Activated CD4-positive, CD25-positive, alpha-beta regulatory T cell (primary cell): ENCODE measurements at regions not wholly inside any gene's neighbourhood (a gene's known extent, or its start where the extent isn't known, plus 50 kb on each side); places are given as distances from the start of the nearest gene placed in this dataset.
"Not testable (repeated sequence)": the region's sequence is repeated elsewhere in the genome, so short reads cannot be mapped to it uniquely, and the experiment has no call there.

ENCODE experiments used
- DNase-seq, 4 experiments: peaks; one replicate each; lab custom pipeline; 2025; lab: John Stamatoyannopoulos, UW

GRCh38 chr1:5634893-5635292 lies 357.3 kb downstream of the NPHP4 start:
- DNase-seq = no peak

DNA sequence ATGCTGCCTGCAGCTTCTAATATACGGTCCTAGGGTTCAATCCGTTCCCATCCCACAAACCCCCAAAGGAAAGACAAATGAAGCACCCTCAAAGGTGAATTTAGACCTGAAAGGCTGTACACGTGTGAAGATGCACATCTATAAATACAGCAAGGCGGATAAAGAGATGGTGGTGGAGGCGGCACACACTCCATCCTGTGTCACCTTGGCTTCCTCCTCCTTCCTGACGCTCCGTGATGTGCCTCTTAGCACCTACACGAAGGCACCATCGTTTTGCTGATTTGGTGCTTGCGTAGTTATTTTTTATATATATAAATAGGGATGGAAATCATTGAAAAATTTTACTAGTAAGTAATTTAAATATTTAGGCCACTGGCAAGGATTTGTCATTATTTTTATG lies 359.4 kb downstream of the NPHP4 start:
- DNase-seq = no peak

DNA sequence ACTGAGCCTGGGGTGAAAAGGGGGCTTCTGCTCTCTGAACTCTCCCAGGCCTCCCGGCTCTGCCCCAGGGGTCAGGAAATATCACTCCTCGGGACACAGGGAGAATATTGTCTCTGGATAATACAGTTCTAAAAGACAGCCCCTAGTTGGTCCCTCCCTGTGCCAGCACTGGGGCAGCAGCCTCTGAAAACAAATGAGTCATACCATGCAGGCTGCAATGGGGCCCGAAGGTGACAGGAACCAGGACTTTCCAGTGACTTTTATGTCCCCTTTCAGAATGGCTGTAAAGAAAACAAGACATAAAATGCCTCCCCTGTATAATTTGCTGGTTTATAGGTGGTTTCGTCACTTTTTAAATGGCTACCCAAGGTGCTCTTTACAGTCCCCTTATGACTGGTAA lies 360.0 kb downstream of the NPHP4 start:
- DNase-seq = no peak

DNA sequence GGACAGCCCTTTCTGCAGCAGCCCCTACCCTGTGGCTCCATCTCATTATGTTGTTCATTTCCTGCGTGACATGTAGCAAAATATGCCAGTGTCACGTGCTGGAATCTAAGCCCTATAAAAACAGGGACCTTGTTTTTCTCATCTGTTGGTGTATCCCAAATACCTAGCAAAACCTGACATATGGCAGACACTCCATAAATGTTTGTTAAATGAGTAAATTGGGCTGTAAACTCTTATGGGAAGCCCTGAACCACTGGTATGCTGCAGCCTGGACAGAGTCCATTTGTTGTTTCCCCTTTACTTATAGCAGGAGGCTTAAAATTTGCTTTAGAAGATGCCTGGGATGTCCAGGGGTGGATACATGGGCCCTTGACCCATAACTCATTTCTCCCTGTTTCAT lies 363.8 kb downstream of the NPHP4 start:
- DNase-seq = no peak

- no peak for DNase-seq
Observed at GRCh38 chr1:5623399-5623798, 368.8 kb downstream of the NPHP4 start.

DNA sequence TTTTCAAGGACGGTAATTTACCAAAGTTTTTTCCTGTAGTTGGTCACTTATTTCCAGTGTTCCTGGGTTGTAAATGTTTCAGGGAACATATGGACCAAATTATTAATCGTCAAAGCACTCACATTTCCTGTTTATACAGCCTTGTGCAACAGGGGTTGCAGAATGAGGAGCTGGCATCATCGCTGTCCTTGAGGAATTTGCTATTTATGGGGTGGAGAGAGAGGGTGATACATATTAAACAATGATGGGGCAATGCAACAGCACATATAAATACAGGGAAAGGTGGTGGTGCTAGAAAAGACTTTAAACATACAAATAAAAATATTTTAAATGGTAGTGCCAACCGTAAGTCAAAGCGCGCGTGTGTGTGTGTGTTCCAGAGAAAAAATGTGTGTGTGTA lies 369.8 kb downstream of the NPHP4 start:
- DNase-seq = no peak

DNA sequence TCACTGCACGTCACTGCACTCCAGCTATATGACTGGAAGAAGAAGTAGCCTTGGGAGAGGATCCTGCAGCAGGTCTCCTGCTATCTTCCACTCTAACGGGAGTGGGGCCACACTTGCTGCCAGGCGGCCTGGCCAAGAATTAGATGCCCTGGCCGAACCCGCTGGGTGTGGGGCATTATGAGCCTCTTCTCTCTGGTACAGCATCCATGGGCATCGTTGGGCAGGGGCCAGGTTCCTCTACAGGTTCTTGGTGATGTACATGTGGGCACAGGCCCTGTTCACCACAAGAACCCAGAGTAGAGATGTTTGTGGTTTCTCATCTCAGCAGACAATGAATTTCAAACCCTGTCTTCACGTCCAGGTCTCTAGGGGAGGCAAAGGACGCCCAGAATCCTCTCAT lies 370.5 kb downstream of the NPHP4 start:
- DNase-seq = no peak

- DNase-seq = no peak
Observed at GRCh38 chr1:5620997-5621396, 371.2 kb downstream of the NPHP4 start.

DNA sequence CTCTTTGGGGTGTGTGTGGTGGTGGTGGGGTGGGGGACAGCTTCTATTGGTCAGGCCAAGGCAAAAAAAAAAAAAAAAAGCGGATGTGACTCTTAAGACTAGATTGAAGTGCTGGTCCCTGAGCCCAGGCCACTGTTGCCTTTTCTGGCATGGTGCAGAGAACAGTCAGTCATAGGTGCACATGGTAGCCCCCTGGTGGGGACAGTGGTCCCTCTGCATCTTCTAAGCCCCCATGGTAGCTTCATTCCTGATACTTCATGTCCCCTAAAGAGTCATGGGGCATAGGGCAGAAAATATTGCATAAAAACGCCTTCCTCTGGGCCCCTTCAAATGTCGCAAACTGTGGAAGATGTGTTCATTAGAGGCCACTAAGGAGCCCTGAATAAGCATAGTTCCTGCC lies 371.8 kb downstream of the NPHP4 start:
- DNase-seq = no peak

GRCh38 chr1:5619469-5619868 lies 372.8 kb downstream of the NPHP4 start:
- DNase-seq = no peak

GRCh38 chr1:5617546-5617945 lies 374.7 kb downstream of the NPHP4 start:
- DNase-seq = no peak

DNA sequence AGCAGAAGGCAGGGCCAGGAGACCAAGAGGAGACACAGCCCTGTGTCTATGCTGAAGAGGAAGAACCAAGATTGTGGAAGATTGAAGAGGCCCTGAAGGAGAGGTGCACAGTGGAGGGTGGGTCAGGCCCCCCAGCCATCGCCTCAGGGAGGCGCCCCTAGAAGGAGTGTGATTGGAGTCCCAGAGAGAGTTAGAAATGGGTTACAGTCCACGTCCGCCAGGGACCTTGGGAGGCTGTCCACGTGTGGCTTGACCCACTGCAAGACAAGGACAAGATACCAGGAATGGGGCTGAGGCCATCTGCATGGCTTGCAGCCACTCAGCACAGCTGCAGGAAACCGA lies 375.1 kb downstream of the NPHP4 start:
- no peak for DNase-seq

GRCh38 chr1:5616366-5617178 lies 375.7 kb downstream of the NPHP4 start:
- no peak for DNase-seq

GRCh38 chr1:5615076-5615475 lies 377.1 kb downstream of the NPHP4 start:
- DNase-seq = no peak

GRCh38 chr1:5613900-5614299 lies 378.3 kb downstream of the NPHP4 start:
- DNase-seq = no peak

DNA sequence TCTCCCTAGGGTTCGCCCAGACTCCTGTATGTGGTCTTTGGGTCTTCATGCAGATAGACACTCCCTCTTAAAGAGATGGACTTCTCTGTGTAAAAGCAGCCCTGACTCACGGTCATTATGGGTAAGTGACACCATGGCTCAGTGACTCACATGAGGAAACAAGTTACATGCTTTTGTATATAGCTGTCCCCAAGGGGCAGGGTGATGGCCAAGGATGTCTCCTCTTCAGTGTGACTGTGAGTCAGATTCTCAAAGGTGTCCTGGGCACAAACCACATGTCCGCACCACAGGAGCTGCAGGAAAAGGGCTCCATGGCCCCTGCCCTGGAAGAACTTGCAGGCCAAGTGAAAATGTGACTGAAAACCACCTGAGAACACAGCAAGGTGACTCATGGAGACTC lies 380.4 kb downstream of the NPHP4 start:
- no peak for DNase-seq

- DNase-seq = no peak
Observed at GRCh38 chr1:5611431-5611830, 380.8 kb downstream of the NPHP4 start.

GRCh38 chr1:5610432-5610831 lies 381.8 kb downstream of the NPHP4 start:
- no peak for DNase-seq

DNA sequence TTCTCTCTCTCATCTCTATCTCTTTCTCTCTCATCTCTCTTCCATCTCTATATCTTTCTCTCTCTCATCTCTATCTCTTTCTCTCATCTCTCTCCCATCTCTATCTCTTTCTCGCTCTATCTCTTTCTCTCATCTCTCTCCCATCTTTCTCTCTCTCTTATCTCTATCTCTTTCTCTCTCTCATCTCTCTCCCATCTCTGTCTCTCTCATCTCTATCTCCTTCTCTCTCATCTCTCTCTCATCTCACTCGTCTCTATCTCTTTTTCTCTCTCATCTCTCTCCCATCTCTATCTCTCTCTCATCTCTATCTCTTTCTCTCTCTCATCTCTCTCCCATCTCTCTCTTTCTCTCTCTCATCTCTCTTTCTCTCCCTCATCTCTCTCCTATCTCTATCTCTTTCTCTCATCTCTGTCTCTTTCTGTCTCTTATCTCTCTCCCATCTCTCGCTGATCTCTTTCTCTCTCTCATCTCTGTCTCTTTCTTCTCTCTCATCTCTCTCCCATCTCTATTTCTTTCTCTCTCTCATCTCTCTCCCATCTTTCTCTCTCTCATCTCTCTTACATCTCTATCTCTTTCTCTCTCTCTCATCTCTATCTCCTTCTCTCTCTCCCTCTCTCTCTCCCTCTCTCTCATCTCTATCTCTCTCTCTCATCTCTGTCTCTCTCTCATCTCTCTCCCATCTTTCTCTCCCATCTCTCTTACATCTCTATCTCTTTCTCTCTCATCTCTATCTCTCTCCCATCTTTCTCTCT lies 388.7 kb downstream of the NPHP4 start:
- no peak for DNase-seq

DNA sequence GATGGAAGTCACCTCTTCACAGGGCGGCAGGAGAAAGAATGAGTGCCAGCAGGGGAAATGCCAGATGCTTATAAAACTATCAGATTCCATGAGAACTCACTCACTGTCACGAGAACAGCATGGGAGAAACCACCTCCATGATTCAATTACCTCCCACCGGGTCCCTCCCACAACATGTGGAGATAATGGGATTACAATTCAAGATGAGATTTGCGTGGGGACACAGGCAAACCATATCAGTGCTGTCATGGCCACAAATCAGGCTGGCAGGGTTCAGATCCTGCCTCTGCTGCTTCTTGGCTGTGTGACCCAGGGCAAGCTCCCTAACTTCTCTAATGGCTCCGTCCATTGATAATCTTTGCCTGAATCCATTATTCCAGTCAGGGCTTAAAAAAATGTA lies 389.5 kb downstream of the NPHP4 start:
- not testable (repeated sequence) for DNase-seq

GRCh38 chr1:5601516-5601915 lies 390.7 kb downstream of the NPHP4 start:
- DNase-seq = no peak

- DNase-seq = no peak
Observed at GRCh38 chr1:5599541-5599940, 392.7 kb downstream of the NPHP4 start.

DNA sequence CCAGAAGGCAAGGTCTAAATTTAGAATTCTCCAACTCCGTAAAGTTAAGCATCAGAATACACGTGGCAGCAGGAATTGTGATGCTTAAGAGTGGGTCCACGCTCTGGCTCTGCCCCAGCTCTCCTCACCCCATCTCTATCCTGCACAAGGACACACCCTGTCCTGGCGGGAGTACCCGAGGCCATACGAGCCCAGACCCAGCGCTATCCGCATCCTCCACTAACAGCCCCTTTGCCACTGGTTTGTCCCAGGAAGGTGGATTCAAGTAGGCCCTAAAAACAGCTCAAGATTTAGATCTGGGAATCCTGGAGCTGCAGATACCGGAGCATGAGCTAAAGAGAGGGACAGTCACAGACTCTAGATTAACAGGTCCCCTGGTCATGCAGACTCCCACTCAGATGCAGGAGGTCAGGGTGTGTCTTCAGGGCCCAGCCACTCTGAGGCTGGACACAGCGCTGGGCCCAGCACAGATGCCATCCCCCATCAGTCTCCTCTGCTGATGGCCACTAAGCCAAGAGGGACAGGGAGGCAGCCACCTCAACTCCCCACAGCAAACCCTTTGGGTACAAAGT lies 393.3 kb downstream of the NPHP4 start:
- DNase-seq = no peak
